Activated CD4-positive, alpha-beta T cell treated with anti-CD3 and anti-CD28 coated beads, Interleukin-2, amount 50 U/mL, for 24 hours (primary cell): ENCODE measurements at regions not wholly inside any gene's neighbourhood (a gene's known extent, or its start where the extent isn't known, plus 50 kb on each side); places are given as distances from the start of the nearest gene placed in this dataset.

Experiments used
- DNase-seq, 2 donors: peaks; one replicate each; pipeline ENCODE4 v3.0.0-alpha.2; 2020; ENCODE audit warnings: low read depth in 1 of 2, low spot score in 1 of 2

DNA sequence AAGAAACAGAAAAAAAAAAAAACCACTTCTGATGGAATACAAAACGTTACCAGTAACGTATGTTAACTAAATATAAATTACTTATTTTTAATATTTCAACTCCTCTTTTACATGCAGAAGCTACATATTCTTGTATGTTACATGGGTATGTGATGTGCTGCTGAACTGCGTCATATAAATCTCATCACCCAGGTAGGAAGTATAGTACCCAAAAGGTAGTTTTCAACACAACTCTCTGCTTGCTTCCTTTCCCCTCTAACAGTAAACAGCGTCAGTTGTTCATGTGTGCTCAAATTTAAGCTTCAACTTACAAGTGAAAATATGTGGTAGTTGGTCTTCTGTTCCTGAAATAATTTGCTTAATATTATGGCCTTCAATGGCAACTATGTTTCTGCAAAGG is 250.0 kb upstream of the RBMY1B start:
- no peak for DNase-seq

DNA sequence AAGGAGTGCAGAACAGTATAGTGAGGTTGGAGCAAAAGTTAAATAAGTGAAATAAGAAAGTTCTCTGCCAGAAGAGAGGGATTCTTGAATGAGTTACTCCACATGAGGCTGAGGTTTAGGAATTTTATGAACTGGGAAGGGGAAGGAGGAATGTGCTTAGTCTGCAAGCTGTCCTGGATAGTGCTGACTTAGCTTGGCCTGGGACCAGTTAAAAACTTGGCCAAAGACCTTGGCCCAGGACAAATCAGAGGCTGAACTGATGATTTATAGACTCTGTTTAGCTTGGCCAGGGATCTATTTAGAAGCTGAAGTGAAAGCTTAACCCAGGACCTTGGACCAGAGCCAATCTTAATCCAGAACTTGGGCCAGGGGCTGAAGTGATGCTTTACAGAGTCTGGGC is 244.4 kb upstream of the RBMY1B start:
- no peak for DNase-seq

DNA sequence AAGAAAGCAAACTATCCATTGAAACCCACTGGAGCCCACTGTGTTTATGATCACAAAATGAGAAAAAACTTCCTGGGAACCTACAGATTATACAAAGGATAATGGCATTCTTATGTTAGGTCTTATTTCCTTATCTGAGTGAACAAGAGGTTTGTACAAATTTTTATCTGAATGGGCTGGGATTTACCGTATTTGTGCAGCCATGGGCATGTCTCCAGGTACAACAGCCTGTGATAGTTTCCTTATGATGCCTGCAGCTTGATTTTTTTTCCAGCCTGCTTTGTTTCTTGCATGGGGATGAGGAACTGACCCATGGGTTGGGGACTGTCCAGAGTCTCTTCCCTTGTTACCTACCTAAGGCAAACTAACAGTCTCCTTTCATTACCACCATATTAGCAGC is 244.0 kb upstream of the RBMY1B start:
- no peak for DNase-seq

DNA sequence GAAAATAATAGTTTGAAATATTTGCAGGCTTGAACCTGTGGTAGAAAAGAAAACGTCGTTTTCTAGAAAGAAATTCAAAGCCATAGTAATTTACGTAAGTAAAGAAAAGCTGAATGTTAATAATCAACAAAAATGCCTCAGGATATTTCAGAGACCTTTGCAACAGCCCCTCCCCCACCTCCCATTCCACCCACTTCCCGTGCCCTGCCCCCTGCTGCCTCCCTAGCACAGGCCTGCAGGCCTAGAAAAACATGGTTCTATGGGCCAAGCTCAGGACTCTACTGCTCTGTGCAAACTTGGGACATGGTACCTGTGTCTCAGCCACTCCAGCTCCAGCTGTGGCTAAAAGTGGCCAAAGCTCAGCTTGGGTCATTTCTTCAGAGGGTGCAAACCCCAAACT is 223.4 kb upstream of the RBMY1B start:
- DNase-seq: no peak

DNA sequence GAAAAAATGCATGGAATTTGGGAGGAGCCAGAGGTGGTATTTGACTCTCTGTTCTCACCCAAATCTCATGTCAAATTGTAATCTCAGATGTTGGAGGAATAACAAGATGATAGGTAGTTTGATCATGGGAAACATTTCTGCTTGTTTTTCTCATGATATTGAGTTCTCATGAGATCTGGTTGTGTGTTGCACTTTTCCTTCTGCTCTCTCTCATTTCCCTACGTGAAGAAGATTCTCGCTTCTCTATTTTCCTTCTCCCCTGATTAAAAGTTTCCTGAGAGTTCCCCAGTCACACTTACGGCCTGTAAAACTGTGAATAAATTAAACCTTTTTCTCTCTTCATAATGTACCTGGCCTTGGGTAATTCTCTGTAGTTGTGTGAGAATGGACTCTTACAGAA is 222.2 kb upstream of the RBMY1B start:
- no peak for DNase-seq

DNA sequence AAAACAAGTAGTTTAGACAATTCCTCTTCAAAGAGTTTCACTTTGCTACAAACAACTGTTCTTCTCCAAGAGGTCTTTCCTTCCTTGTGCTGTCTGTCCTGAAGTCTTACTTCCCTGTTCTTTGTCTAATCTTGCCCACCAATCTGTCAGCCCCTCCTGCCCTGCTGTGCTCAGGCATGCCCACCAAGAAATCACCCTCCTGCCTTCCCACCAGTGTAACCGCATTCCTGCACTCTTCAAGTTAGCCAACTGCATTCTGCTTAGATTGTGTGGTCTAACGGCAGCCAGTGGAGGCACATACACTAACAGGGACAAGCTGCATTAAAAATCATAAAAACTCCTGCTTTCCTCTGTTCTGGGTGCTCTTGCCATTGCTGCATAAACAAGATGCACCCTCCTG is 215.9 kb upstream of the RBMY1B start:
- no peak for DNase-seq

DNA sequence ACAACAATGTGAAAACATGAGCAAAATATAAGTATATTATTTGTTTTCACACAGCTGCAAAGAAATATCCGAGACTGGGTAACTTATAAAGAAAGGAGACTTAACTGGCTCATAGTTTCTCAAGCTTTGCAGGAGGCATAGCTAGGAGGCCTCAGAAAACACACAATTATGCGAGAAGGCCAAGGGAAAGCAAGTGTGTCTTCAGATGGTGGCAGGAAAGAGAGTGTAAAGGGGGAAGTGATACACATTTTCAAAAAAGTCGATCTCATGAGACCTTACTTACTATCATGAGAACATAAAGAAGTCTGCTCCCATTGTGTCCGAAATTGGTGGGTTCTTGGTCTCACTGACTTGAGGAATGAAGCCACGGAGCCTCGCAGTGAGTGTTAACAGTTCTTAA is 208.9 kb upstream of the RBMY1B start:
- DNase-seq: no peak

DNA sequence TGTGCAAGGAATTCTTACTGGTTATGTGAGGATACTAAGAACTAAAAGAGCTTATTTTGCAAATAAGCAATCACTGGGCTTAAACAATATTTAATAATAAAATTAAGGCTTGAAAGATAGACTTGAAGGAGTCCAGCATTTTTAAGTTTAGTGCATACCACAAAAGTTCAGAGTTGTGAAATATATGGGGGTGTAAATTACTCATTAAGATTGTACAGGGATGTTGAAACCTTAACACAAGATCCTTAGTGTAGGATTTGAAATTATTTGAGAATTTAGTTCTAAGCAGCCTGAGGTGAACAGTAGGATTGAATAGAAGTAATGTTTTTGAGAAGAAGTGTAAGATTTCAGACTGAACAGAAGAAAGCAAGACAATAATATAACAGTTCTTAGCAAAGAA is 195.8 kb upstream of the RBMY1B start:
- no peak for DNase-seq
